NCI-H1694 treated with DMSO at 0.1 percent for 48 hours (cell line): ENCODE measurements at regions not wholly inside any gene's neighbourhood (a gene's known extent, or its start where the extent isn't known, plus 50 kb on each side); places are given as distances from the start of the nearest gene placed in this dataset.
"Not testable (repeated sequence)": the region's sequence is repeated elsewhere in the genome, so short reads cannot be mapped to it uniquely, and the experiment has no call there.

ENCODE experiments used
- DNase-seq: peaks from one replicate; lab custom pipeline; 2025; lab: John Stamatoyannopoulos, UW

GRCh38 chr3:191869738-191870415 is 408.9 kb downstream of the PYDC2 start:
- DNase-seq, result no peak

- DNase-seq, result no peak
Measured at GRCh38 chr3:191873736-191874135, 412.8 kb downstream of the PYDC2 start.

GRCh38 chr3:191882289-191882688 is 421.3 kb downstream of the PYDC2 start:
- no peak for DNase-seq

GRCh38 chr3:191884132-191884531 is 423.2 kb downstream of the PYDC2 start:
- no peak for DNase-seq

GRCh38 chr3:191889106-191889505 is 428.1 kb downstream of the PYDC2 start:
- no peak for DNase-seq

- DNase-seq, result no peak
Measured at GRCh38 chr3:191889756-191890155, 428.8 kb downstream of the PYDC2 start.

GRCh38 chr3:191894406-191894805 is 433.4 kb downstream of the PYDC2 start:
- DNase-seq, result no peak

GRCh38 chr3:191901741-191902140 is 440.8 kb downstream of the PYDC2 start:
- no peak for DNase-seq

GRCh38 chr3:191912616-191913204 is 451.7 kb downstream of the PYDC2 start:
- DNase-seq, result no peak

- peak; percentile 33 for DNase-seq
Measured at GRCh38 chr3:191915712-191916111, 454.7 kb downstream of the PYDC2 start.

GRCh38 chr3:191919491-191920026 is 458.6 kb downstream of the PYDC2 start:
- DNase-seq, result no peak

GRCh38 chr3:191922570-191922969 is 461.6 kb downstream of the PYDC2 start:
- no peak for DNase-seq

GRCh38 chr3:191927183-191927817 is 466.3 kb downstream of the PYDC2 start:
- not testable (repeated sequence) for DNase-seq

GRCh38 chr3:191927998-191928397 is 467.0 kb downstream of the PYDC2 start:
- DNase-seq, result not testable (repeated sequence)

- DNase-seq, result no peak
Measured at GRCh38 chr3:191944835-191945234, 483.9 kb downstream of the PYDC2 start.

GRCh38 chr3:191952186-191952585 is 491.2 kb downstream of the PYDC2 start:
- DNase-seq, result no peak

GRCh38 chr3:191952609-191953008 is 491.6 kb downstream of the PYDC2 start:
- DNase-seq, result no peak

GRCh38 chr3:191958980-191959671 is 498.2 kb downstream of the PYDC2 start:
- no peak for DNase-seq

GRCh38 chr3:191959876-191960413 is 499.0 kb downstream of the PYDC2 start:
- DNase-seq, result no peak

GRCh38 chr3:191961022-191961421 is 500.1 kb downstream of the PYDC2 start:
- no peak for DNase-seq

GRCh38 chr3:191961529-191961928 is 500.6 kb downstream of the PYDC2 start:
- no peak for DNase-seq

- no peak for DNase-seq
Measured at GRCh38 chr3:191962324-191962723, 501.4 kb downstream of the PYDC2 start.
